Keratinocyte (primary cell): ENCODE measurements at regions not wholly inside any gene's neighbourhood (a gene's known extent, or its start where the extent isn't known, plus 50 kb on each side); places are given as distances from the start of the nearest gene placed in this dataset.

Experiments
- DNase-seq: peaks from one replicate; pipeline ENCODE4 v3.0.0-alpha.2; 2011; ENCODE audit warnings: low read depth, missing footprints, low spot score
- FAIRE-seq: peaks from 2 replicates; lab custom pipeline; 2011; peaks lifted over from hg19 to GRCh38; lab: Jason Lieb, UNC
- H2AFZ ChIP-seq: 2 replicates; pipeline ENCODE4 v1.6.0; 2012; ENCODE audit warnings: low read length, control low read depth, inconsistent platforms; ENCODE audit not compliant: control insufficient read depth
- H3K27ac ChIP-seq: 2 replicates; pipeline ENCODE4 v1.5.1; 2011; ENCODE audit warnings: low read length; ENCODE audit not compliant: control insufficient read depth, insufficient read depth
- H3K27me3 ChIP-seq: 3 replicates; pipeline ENCODE4 v1.6.0; 2011; ENCODE audit warnings: low read length; ENCODE audit not compliant: control insufficient read depth, insufficient read depth; ENCODE audit errors: extremely low read depth
- H3K36me3 ChIP-seq, 2 experiments: 2 replicates in 1 of 2; 3 replicates in 1 of 2; pipeline ENCODE4 v1.5.1; 2011; ENCODE audit warnings: low read length in 2 of 2, mild to moderate bottlenecking in 1 of 2; ENCODE audit not compliant: control insufficient read depth in 2 of 2, insufficient read depth in 2 of 2; ENCODE audit errors: extremely low read depth in 1 of 2
- H3K4me1 ChIP-seq: 3 replicates; pipeline ENCODE4 v1.5.1; 2011; ENCODE audit warnings: low read length; ENCODE audit not compliant: control insufficient read depth, insufficient read depth; ENCODE audit errors: extremely low read depth
- H3K4me2 ChIP-seq: 3 replicates; pipeline ENCODE4 v1.6.0; 2011; ENCODE audit warnings: low read depth, low read length; ENCODE audit not compliant: control insufficient read depth, insufficient read depth; ENCODE audit errors: extremely low read depth
- H3K4me3 ChIP-seq, 3 experiments: fragments of 200-600 bp in 1 of 3; sonication (generic) in 1 of 3; 2 replicates in 2 of 3; 3 replicates in 1 of 3; pipeline ENCODE4 v1.5.1; 2011 to 2016; ENCODE audit warnings: low read length in 3 of 3, mild to moderate bottlenecking in 3 of 3, control low read depth in 2 of 3, inconsistent platforms in 1 of 3, low read depth in 1 of 3, mixed read lengths in 1 of 3, mixed run types in 1 of 3, moderate library complexity in 1 of 3; ENCODE audit not compliant: control insufficient read depth in 2 of 3, insufficient read depth in 2 of 3; ENCODE audit errors: extremely low read depth in 1 of 3
- H3K79me2 ChIP-seq: 2 replicates; pipeline ENCODE4 v1.6.0; 2012; ENCODE audit warnings: low read length; ENCODE audit not compliant: control insufficient read depth, insufficient read depth
- H3K9ac ChIP-seq: 3 replicates; pipeline ENCODE4 v1.6.0; 2011; ENCODE audit warnings: low read length; ENCODE audit not compliant: control insufficient read depth, insufficient read depth; ENCODE audit errors: extremely low read depth
- H3K9me1 ChIP-seq: 3 replicates; pipeline ENCODE4 v1.6.0; 2011; ENCODE audit warnings: low read length; ENCODE audit not compliant: control insufficient read depth, insufficient read depth; ENCODE audit errors: extremely low read depth
- H3K9me3 ChIP-seq: 2 replicates; pipeline ENCODE4 v1.5.1; 2012; ENCODE audit warnings: low read depth, low read length; ENCODE audit not compliant: control insufficient read depth
- H4K20me1 ChIP-seq: 3 replicates; pipeline ENCODE4 v1.6.0; 2011; ENCODE audit warnings: low read length; ENCODE audit not compliant: control insufficient read depth, insufficient read depth; ENCODE audit errors: extremely low read depth
- CTCF ChIP-seq, 3 experiments: IDR thresholded peaks in 1 of 3; conservative IDR thresholded peaks in 1 of 3; optimal IDR thresholded peaks in 1 of 3; 2 replicates in 2 of 3; 3 replicates in 1 of 3; pipeline versions ENCODE3 to v1.5.1; 2011; ENCODE audit warnings: low read length in 3 of 3, mild to moderate bottlenecking in 3 of 3, moderate library complexity in 2 of 3, control low read depth in 1 of 3, inconsistent platforms in 1 of 3; ENCODE audit not compliant: insufficient read depth in 2 of 3; ENCODE audit errors: extremely low read depth in 1 of 3
- EZH2 ChIP-seq: IDR thresholded peaks from one replicate; pipeline ENCODE4 v1.6.1; 2012; ENCODE audit warnings: inconsistent platforms, mild to moderate bottlenecking, low read length, moderate library complexity
- dilution Hi-C: fragments of 300-500 bp; cut with MboI; formaldehyde crosslinking; loops from one replicate; pipeline ENCODE4 v1.7.0; 2020; ENCODE audit warnings: low sequenced_read_pairs; ENCODE audit not compliant: extremely low pct_ligation_motif_present

- Histone ChIP-seq H3K4me3 (no peak overlapping the region), H3K4me1 (peaks cover 4% of the 10 kb centered on the region), H2AFZ (no peak overlapping the region), H3K79me2 (no peaks in the 10 kb centered on the region), H3K9me3 (no peaks in the 10 kb centered on the region), H3K36me3 (no peaks in the 10 kb centered on the region), H3K4me2 (no peak overlapping the region), H3K9ac (no peak overlapping the region), H4K20me1 (no peaks in the 10 kb centered on the region), H3K9me1 (no peaks in the 10 kb centered on the region), H3K27me3 (no peaks in the 10 kb centered on the region), H3K27ac (no peak overlapping the region)
- DNase-seq (no peak), FAIRE-seq (no peak)
- dilution Hi-C loops, result no loop called here
- no peak for TF ChIP-seq CTCF (optimal IDR thresholded peaks at IDR 0.05 in 1 of 3, IDR thresholded peaks at IDR 0.05 in 1 of 3, conservative IDR thresholded peaks at IDR 0.05 in 1 of 3; ENCODE audit: extremely low read depth in 1 of 3, insufficient read depth in 2 of 3, low read length in 3 of 3)
- TF ChIP-seq EZH2, result no peak
Measured at GRCh38 chr11:79678780-79679452, 238.1 kb upstream of the TENM4 start.

- TF ChIP-seq CTCF (optimal IDR thresholded peaks at IDR 0.05 in 1 of 3, IDR thresholded peaks at IDR 0.05 in 1 of 3, conservative IDR thresholded peaks at IDR 0.05 in 1 of 3; ENCODE audit: extremely low read depth in 1 of 3, insufficient read depth in 2 of 3, low read length in 3 of 3) (no peak), EZH2 (no peak)
- no peak overlapping the region for H3K27ac ChIP-seq
Measured at GRCh38 chr11:79676396-79676795, 235.6 kb upstream of the TENM4 start.

More at GRCh38 chr11:79676396-79676795, 235.6 kb upstream of the TENM4 start:
- H3K36me3 ChIP-seq, result no peaks in the 10 kb centered on the region
- no peaks in the 10 kb centered on the region for H3K79me2 ChIP-seq
- no peak for DNase-seq
- H2AFZ ChIP-seq, result no peak overlapping the region
- no peak overlapping the region for H3K4me2 ChIP-seq
- no peak for FAIRE-seq
- H3K9me1 ChIP-seq, result no peaks in the 10 kb centered on the region
- H4K20me1 ChIP-seq, result no peaks in the 10 kb centered on the region
- no peak overlapping the region for H3K4me3 ChIP-seq
- dilution Hi-C loops, result no loop called here
- H3K27me3 ChIP-seq, result no peaks in the 10 kb centered on the region
- H3K4me1 ChIP-seq, result peaks cover 4% of the 10 kb centered on the region
- H3K9me3 ChIP-seq, result no peaks in the 10 kb centered on the region
- H3K9ac ChIP-seq, result no peak overlapping the region
